HG02981 (cell line): ENCODE measurements at regions not wholly inside any gene's neighbourhood (a gene's known extent, or its start where the extent isn't known, plus 50 kb on each side); places are given as distances from the start of the nearest gene placed in this dataset.
"Not testable (repeated sequence)": the region's sequence is repeated elsewhere in the genome, so short reads cannot be mapped to it uniquely, and the experiment has no call there.

Experiments
- ATAC-seq: cut with Tn5 transposase; IDR thresholded peaks from one replicate; pipeline ENCODE4 v1.9.1; 2021; ENCODE audit warnings: mild to moderate bottlenecking, moderate library complexity; ENCODE audit not compliant: unreplicated experiment

GRCh38 chr5:117568622-117569021 is 994.0 kb upstream of the SEMA6A start:
- ATAC-seq = no peak

- ATAC-seq = no peak
These were observed 993.5 kb upstream of the SEMA6A start for GRCh38 chr5:117568126-117568525.

- ATAC-seq = no peak
These were observed 988.0 kb upstream of the SEMA6A start for GRCh38 chr5:117562647-117563046.

GRCh38 chr5:117561531-117561930 is 986.9 kb upstream of the SEMA6A start:
- ATAC-seq = no peak

GRCh38 chr5:117559005-117559844 is 984.6 kb upstream of the SEMA6A start:
- ATAC-seq = no peak

- ATAC-seq = no peak
These were observed 976.6 kb upstream of the SEMA6A start for GRCh38 chr5:117551236-117551635.

- no peak for ATAC-seq
These were observed 972.6 kb upstream of the SEMA6A start for GRCh38 chr5:117547192-117547591.

- no peak for ATAC-seq
These were observed 965.1 kb upstream of the SEMA6A start for GRCh38 chr5:117539692-117540091.

- ATAC-seq = no peak
These were observed 959.2 kb upstream of the SEMA6A start for GRCh38 chr5:117533792-117534191.

GRCh38 chr5:117533051-117533670 is 958.5 kb upstream of the SEMA6A start:
- not testable (repeated sequence) for ATAC-seq

GRCh38 chr5:117519957-117520500 is 945.4 kb upstream of the SEMA6A start:
- ATAC-seq = no peak

- no peak for ATAC-seq
These were observed 929.7 kb upstream of the SEMA6A start for GRCh38 chr5:117504305-117504704.

GRCh38 chr5:117497601-117498000 is 923.0 kb upstream of the SEMA6A start:
- no peak for ATAC-seq

GRCh38 chr5:117496801-117497200 is 922.2 kb upstream of the SEMA6A start:
- no peak for ATAC-seq

- no peak for ATAC-seq
These were observed 919.6 kb upstream of the SEMA6A start for GRCh38 chr5:117494188-117494587.

GRCh38 chr5:117488976-117489500 is 914.4 kb upstream of the SEMA6A start:
- no peak for ATAC-seq

GRCh38 chr5:117487556-117487955 is 912.9 kb upstream of the SEMA6A start:
- no peak for ATAC-seq

GRCh38 chr5:117486879-117487391 is 912.3 kb upstream of the SEMA6A start:
- no peak for ATAC-seq

- ATAC-seq = no peak
These were observed 911.6 kb upstream of the SEMA6A start for GRCh38 chr5:117486261-117486660.

GRCh38 chr5:117475919-117476318 is 901.3 kb upstream of the SEMA6A start:
- ATAC-seq = no peak

- no peak for ATAC-seq
These were observed 898.5 kb upstream of the SEMA6A start for GRCh38 chr5:117473165-117473564.
